NT2/D1 (cell line): ENCODE measurements at regions not wholly inside any gene's neighbourhood (a gene's known extent, or its start where the extent isn't known, plus 50 kb on each side); places are given as distances from the start of the nearest gene placed in this dataset.

Experiments
- YY1 ChIP-seq: IDR thresholded peaks from 2 replicates; pipeline ENCODE4 v1.6.1; 2011; ENCODE audit not compliant: insufficient read length, insufficient read depth
- ZNF274 ChIP-seq: IDR thresholded peaks from 2 replicates; pipeline ENCODE4 v1.6.1; 2011; ENCODE audit warnings: mild to moderate bottlenecking, low read depth, low read length

- no peak for TF ChIP-seq YY1
- no peak for TF ChIP-seq ZNF274
These were observed 71.7 kb upstream of the SNX2 start for GRCh38 chr5:122703203-122703602.
